SK-N-MC (cell line): ENCODE measurements at regions not wholly inside any gene's neighbourhood (a gene's known extent, or its start where the extent isn't known, plus 50 kb on each side); places are given as distances from the start of the nearest gene placed in this dataset.

Experiments
- DNase-seq: peaks from one replicate; pipeline ENCODE4 v3.0.0-alpha.2; 2011; ENCODE audit warnings: low read depth, low spot score
- H3K27ac ChIP-seq: fragments of 200-600 bp; sonication (generic); 2 replicates; pipeline ENCODE4 v1.5.1; 2016; ENCODE audit warnings: mixed run types
- H3K36me3 ChIP-seq: fragments of 200-600 bp; sonication (generic); 2 replicates; pipeline ENCODE4 v1.6.1; 2017; ENCODE audit warnings: antibody characterized with exemption, low read length, mixed read lengths; ENCODE audit not compliant: insufficient read depth
- H3K4me3 ChIP-seq: fragments of 200-600 bp; sonication (generic); 2 replicates; pipeline ENCODE4 v1.5.1; 2016
- H3K9ac ChIP-seq: fragments of 200-600 bp; sonication (generic); 2 replicates; pipeline ENCODE4 v1.8.0; 2017; ENCODE audit warnings: mixed run types, mixed read lengths; ENCODE audit not compliant: insufficient read length
- H3K9me3 ChIP-seq: fragments of 200-600 bp; sonication (generic); 2 replicates; pipeline ENCODE4 v1.6.1; 2017; ENCODE audit warnings: low read depth, mild to moderate bottlenecking, antibody characterized with exemption, low read length, moderate library complexity, mixed read lengths
- EZH2 ChIP-seq: fragments of 200-600 bp; sonication (generic); IDR thresholded peaks from one replicate; pipeline ENCODE4 v1.6.1; 2017; ENCODE audit warnings: antibody characterized with exemption
- FOXP2 ChIP-seq: optimal IDR thresholded peaks from 2 replicates; pipeline ENCODE3; 2011; ENCODE audit warnings: mild to moderate bottlenecking, moderate library complexity; ENCODE audit not compliant: insufficient read depth; ENCODE audit errors: extremely low read length, control extremely low read depth
- POLR2AphosphoS5 ChIP-seq: IDR thresholded peaks from 2 replicates; pipeline ENCODE4 v1.6.1; 2012; ENCODE audit warnings: mild to moderate bottlenecking, low read depth, low read length, borderline replicate concordance

- TF ChIP-seq POLR2AphosphoS5 (no peak), FOXP2 (no peak), EZH2 (no peak)
- Histone ChIP-seq H3K4me3 (no peak overlapping the region), H3K9ac (no peak overlapping the region), H3K36me3 (no peaks in the 10 kb centered on the region), H3K9me3 (no peaks in the 10 kb centered on the region), H3K27ac (no peak overlapping the region)
- DNase-seq = no peak
Observed at GRCh38 chr3:480070-480469, 283.5 kb downstream of the CHL1 start.

- Histone ChIP-seq H3K36me3 (no peaks in the 10 kb centered on the region), H3K27ac (no peak overlapping the region), H3K9me3 (no peaks in the 10 kb centered on the region), H3K4me3 (no peak overlapping the region), H3K9ac (no peak overlapping the region)
- TF ChIP-seq POLR2AphosphoS5 (no peak), FOXP2 (no peak), EZH2 (no peak)
- DNase-seq = no peak
Observed at GRCh38 chr3:481111-481510, 284.5 kb downstream of the CHL1 start.

- DNase-seq = no peak
- H3K36me3 ChIP-seq = no peaks in the 10 kb centered on the region
- H3K27ac ChIP-seq = no peak overlapping the region
- H3K9me3 ChIP-seq = no peaks in the 10 kb centered on the region
- no peak overlapping the region for H3K9ac ChIP-seq
- TF ChIP-seq EZH2 (no peak), POLR2AphosphoS5 (no peak), FOXP2 (no peak)
- H3K4me3 ChIP-seq = no peak overlapping the region
Observed at GRCh38 chr3:481680-482079, 285.1 kb downstream of the CHL1 start.

- Histone ChIP-seq H3K27ac (no peak overlapping the region), H3K4me3 (no peak overlapping the region), H3K9ac (no peak overlapping the region), H3K36me3 (no peaks in the 10 kb centered on the region), H3K9me3 (no peaks in the 10 kb centered on the region)
- DNase-seq = no peak
- no peak for TF ChIP-seq POLR2AphosphoS5
- no peak for TF ChIP-seq EZH2
- no peak for TF ChIP-seq FOXP2
Observed at GRCh38 chr3:482479-482878, 285.9 kb downstream of the CHL1 start.

- no peak overlapping the region for H3K4me3 ChIP-seq
- H3K9ac ChIP-seq = no peak overlapping the region
- H3K27ac ChIP-seq = no peak overlapping the region
- TF ChIP-seq EZH2 (no peak), FOXP2 (no peak), POLR2AphosphoS5 (no peak)
- H3K9me3 ChIP-seq = no peaks in the 10 kb centered on the region
- no peak for DNase-seq
- no peaks in the 10 kb centered on the region for H3K36me3 ChIP-seq
Observed at GRCh38 chr3:484341-484740, 287.8 kb downstream of the CHL1 start.

- TF ChIP-seq POLR2AphosphoS5 (no peak), FOXP2 (no peak), EZH2 (no peak)
- Histone ChIP-seq H3K9me3 (no peaks in the 10 kb centered on the region), H3K9ac (no peak overlapping the region), H3K27ac (no peak overlapping the region), H3K36me3 (no peaks in the 10 kb centered on the region), H3K4me3 (no peak overlapping the region)
- no peak for DNase-seq
Observed at GRCh38 chr3:487614-488013, 291.1 kb downstream of the CHL1 start.

- Histone ChIP-seq H3K9ac (no peak overlapping the region), H3K9me3 (no peaks in the 10 kb centered on the region), H3K4me3 (no peak overlapping the region), H3K27ac (no peak overlapping the region), H3K36me3 (no peaks in the 10 kb centered on the region)
- no peak for DNase-seq
- no peak for TF ChIP-seq EZH2
- TF ChIP-seq FOXP2 = no peak
- no peak for TF ChIP-seq POLR2AphosphoS5
Observed at GRCh38 chr3:492586-493316, 296.2 kb downstream of the CHL1 start.

- no peaks in the 10 kb centered on the region for H3K9me3 ChIP-seq
- TF ChIP-seq FOXP2 = no peak
- no peak for TF ChIP-seq POLR2AphosphoS5
- no peak for TF ChIP-seq EZH2
Observed at GRCh38 chr3:494190-494589, 297.6 kb downstream of the CHL1 start.

GRCh38 chr3:498487-498886 lies 301.9 kb downstream of the CHL1 start:
- TF ChIP-seq POLR2AphosphoS5 (no peak), FOXP2 (no peak), EZH2 (no peak)

More at GRCh38 chr3:494190-494589, 297.6 kb downstream of the CHL1 start:
- H3K4me3 ChIP-seq = no peak overlapping the region
- DNase-seq = no peak
- H3K9ac ChIP-seq = no peak overlapping the region
- no peak overlapping the region for H3K27ac ChIP-seq
- no peaks in the 10 kb centered on the region for H3K36me3 ChIP-seq

More at GRCh38 chr3:498487-498886, 301.9 kb downstream of the CHL1 start:
- no peak overlapping the region for H3K27ac ChIP-seq
- H3K4me3 ChIP-seq = no peak overlapping the region
- no peaks in the 10 kb centered on the region for H3K9me3 ChIP-seq
- no peak overlapping the region for H3K9ac ChIP-seq
- H3K36me3 ChIP-seq = no peaks in the 10 kb centered on the region
- DNase-seq = no peak
